Panc1 (cell line): ENCODE measurements at regions not wholly inside any gene's neighbourhood (a gene's known extent, or its start where the extent isn't known, plus 50 kb on each side); places are given as distances from the start of the nearest gene placed in this dataset.

Experiments
- ATAC-seq: fragments of 200-7000 bp; cut with Tn5 transposase; 2 replicates; pipeline ENCODE4 v1.9.1; 2020; ENCODE audit warnings: mild to moderate bottlenecking, moderate library complexity
- BruUV-seq: library from RNA; stranded (reverse); fragments of 400-500 nt; replicated peaks from 2 replicates; lab custom pipeline; 2021; lab: Mats Ljungman, UMichigan
- CTCF ChIA-PET: fragments of 300-600 bp; sonication (Branson Sonifier 250); formaldehyde crosslinking; loops from one replicate; lab custom pipeline; 2022; ENCODE audit warnings: antibody characterized with exemption; lab: Charles Lee
- POLR2A ChIA-PET: fragments of 300-600 bp; sonication (Branson Sonifier 250); formaldehyde crosslinking; loops from one replicate; lab custom pipeline; 2022; ENCODE audit warnings: antibody characterized with exemption; lab: Charles Lee
- DNase-seq: peaks from one replicate; pipeline ENCODE4 v3.0.0-alpha.2; 2010; ENCODE audit warnings: low read depth, low spot score
- H3K27ac ChIP-seq: 2 replicates; pipeline ENCODE4 v1.5.1; 2011; ENCODE audit warnings: mild to moderate bottlenecking, low read length, inconsistent platforms
- H3K27me3 ChIP-seq: fragments of 200-500 bp; sonication (Bioruptor generic); 2 replicates; pipeline ENCODE4 v1.6.0; 2014; ENCODE audit warnings: low read length, inconsistent platforms; ENCODE audit not compliant: control insufficient read depth, insufficient read depth
- H3K36me3 ChIP-seq: fragments of 200-500 bp; sonication (Bioruptor generic); 2 replicates; pipeline ENCODE4 v1.5.1; 2014; ENCODE audit warnings: inconsistent platforms, mild to moderate bottlenecking, low read length, moderate library complexity; ENCODE audit not compliant: control insufficient read depth, insufficient read depth
- H3K4me1 ChIP-seq: 2 replicates; pipeline ENCODE4 v1.5.1; 2011; ENCODE audit warnings: inconsistent platforms, mild to moderate bottlenecking, low read length, moderate library complexity; ENCODE audit not compliant: control insufficient read depth, insufficient read depth
- H3K4me3 ChIP-seq, 2 experiments: 2 replicates each; pipeline ENCODE4 v1.5.1; 2011 to 2012; ENCODE audit warnings: low read depth in 2 of 2, low read length in 2 of 2, mild to moderate bottlenecking in 2 of 2, inconsistent platforms in 1 of 2, moderate library complexity in 1 of 2
- H3K9me3 ChIP-seq: fragments of 200-500 bp; sonication (Bioruptor generic); 2 replicates; pipeline ENCODE4 v1.5.1; 2014; ENCODE audit warnings: low read depth, mild to moderate bottlenecking, inconsistent platforms, low read length, moderate library complexity; ENCODE audit not compliant: control insufficient read depth, insufficient read depth
- POLR2AphosphoS5 ChIP-seq: IDR thresholded peaks from 2 replicates; pipeline ENCODE4 v1.6.1; 2012; ENCODE audit warnings: mild to moderate bottlenecking, low read depth, low read length, moderate library complexity
- SIN3A ChIP-seq: IDR thresholded peaks from 2 replicates; pipeline ENCODE4 v1.6.1; 2012; ENCODE audit warnings: low read depth, mild to moderate bottlenecking, low read length, moderate library complexity, borderline replicate concordance; ENCODE audit not compliant: insufficient read depth
- TCF7L2 ChIP-seq: IDR thresholded peaks from 2 replicates; pipeline ENCODE4 v1.6.1; 2011; ENCODE audit warnings: mild to moderate bottlenecking, low read depth, low read length, inconsistent platforms
- in situ Hi-C: cut with HindIII; loops from 2 replicates; pipeline ENCODE4 v1.10.0; 2016; ENCODE audit warnings: low sequenced_read_pairs, low pct_unique_long_range_greater_than_20kb
- intact Hi-C: fragments of 100-400 bp; cut with micrococcal nuclease; formaldehyde crosslinking; loops from one replicate; pipeline ENCODE4 v1.10.0; 2022; ENCODE audit not compliant: unreplicated experiment
- TF ChIP-seq, protein P1 (sequence below), 2 experiments: IDR thresholded peaks; 2 replicates each; pipeline ENCODE4 v1.6.1; 2011 to 2012; ENCODE audit warnings: low read depth in 2 of 2, control low read depth in 1 of 2, low read length in 1 of 2, mild to moderate bottlenecking in 1 of 2, moderate library complexity in 1 of 2; ENCODE audit not compliant: insufficient read depth in 1 of 2
- TF ChIP-seq, protein P2 (sequence below): fragments of 450-650 bp; IDR thresholded peaks from 2 replicates; pipeline ENCODE4 v1.5.1; 2017; ENCODE audit warnings: mild to moderate bottlenecking

DNA sequence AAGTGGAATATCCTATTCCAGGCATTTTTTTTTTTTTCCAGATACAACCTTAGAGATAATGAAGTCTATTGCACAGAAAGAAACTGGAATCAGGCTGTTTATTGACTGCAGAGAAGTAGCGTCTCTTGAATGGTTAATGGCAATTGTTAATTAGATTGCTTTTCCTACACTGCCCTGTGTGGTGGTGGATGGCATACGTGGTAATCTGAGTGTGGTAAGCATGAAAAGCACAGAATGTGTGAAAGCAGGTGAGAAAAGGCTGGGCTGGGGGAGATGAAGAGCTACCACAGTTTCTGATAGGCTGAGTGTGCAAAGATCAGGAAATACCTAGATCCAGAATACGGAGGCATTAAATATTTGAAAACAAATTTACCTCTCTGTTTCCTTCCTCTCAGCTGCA is 486.3 kb upstream of the TBL1XR1 start:
- Histone ChIP-seq H3K36me3 (no peaks in the 10 kb centered on the region), H3K27ac (no peak overlapping the region), H3K4me1 (no peaks in the 10 kb centered on the region), H3K27me3 (no peaks in the 10 kb centered on the region), H3K9me3 (no peaks in the 10 kb centered on the region), H3K4me3 (no peak overlapping the region)
- intact Hi-C loops, result no loop called here
- no TSS peak for BruUV-seq
- TF ChIP-seq TCF7L2 (no peak), POLR2AphosphoS5 (no peak), SIN3A (no peak)
- TF ChIP-seq, protein P1, sequence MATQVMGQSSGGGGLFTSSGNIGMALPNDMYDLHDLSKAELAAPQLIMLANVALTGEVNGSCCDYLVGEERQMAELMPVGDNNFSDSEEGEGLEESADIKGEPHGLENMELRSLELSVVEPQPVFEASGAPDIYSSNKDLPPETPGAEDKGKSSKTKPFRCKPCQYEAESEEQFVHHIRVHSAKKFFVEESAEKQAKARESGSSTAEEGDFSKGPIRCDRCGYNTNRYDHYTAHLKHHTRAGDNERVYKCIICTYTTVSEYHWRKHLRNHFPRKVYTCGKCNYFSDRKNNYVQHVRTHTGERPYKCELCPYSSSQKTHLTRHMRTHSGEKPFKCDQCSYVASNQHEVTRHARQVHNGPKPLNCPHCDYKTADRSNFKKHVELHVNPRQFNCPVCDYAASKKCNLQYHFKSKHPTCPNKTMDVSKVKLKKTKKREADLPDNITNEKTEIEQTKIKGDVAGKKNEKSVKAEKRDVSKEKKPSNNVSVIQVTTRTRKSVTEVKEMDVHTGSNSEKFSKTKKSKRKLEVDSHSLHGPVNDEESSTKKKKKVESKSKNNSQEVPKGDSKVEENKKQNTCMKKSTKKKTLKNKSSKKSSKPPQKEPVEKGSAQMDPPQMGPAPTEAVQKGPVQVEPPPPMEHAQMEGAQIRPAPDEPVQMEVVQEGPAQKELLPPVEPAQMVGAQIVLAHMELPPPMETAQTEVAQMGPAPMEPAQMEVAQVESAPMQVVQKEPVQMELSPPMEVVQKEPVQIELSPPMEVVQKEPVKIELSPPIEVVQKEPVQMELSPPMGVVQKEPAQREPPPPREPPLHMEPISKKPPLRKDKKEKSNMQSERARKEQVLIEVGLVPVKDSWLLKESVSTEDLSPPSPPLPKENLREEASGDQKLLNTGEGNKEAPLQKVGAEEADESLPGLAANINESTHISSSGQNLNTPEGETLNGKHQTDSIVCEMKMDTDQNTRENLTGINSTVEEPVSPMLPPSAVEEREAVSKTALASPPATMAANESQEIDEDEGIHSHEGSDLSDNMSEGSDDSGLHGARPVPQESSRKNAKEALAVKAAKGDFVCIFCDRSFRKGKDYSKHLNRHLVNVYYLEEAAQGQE (IDR thresholded peaks at IDR 0.05; ENCODE audit: insufficient read depth in 1 of 2, low read depth in 2 of 2, low read length in 1 of 2), result no peak
- TF ChIP-seq, protein P2, sequence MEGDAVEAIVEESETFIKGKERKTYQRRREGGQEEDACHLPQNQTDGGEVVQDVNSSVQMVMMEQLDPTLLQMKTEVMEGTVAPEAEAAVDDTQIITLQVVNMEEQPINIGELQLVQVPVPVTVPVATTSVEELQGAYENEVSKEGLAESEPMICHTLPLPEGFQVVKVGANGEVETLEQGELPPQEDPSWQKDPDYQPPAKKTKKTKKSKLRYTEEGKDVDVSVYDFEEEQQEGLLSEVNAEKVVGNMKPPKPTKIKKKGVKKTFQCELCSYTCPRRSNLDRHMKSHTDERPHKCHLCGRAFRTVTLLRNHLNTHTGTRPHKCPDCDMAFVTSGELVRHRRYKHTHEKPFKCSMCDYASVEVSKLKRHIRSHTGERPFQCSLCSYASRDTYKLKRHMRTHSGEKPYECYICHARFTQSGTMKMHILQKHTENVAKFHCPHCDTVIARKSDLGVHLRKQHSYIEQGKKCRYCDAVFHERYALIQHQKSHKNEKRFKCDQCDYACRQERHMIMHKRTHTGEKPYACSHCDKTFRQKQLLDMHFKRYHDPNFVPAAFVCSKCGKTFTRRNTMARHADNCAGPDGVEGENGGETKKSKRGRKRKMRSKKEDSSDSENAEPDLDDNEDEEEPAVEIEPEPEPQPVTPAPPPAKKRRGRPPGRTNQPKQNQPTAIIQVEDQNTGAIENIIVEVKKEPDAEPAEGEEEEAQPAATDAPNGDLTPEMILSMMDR, result no peak
- ChIA-PET CTCF (interaction anchor here (0.6 kb wide), 1 partner anchor 19 kb away, joined by 6 read pairs; no protein-coding TSS in a partner anchor), POLR2A (no interaction called here)
- ATAC-seq, result no peak
- no peak for DNase-seq
- in situ Hi-C loops, result no loop called here

DNA sequence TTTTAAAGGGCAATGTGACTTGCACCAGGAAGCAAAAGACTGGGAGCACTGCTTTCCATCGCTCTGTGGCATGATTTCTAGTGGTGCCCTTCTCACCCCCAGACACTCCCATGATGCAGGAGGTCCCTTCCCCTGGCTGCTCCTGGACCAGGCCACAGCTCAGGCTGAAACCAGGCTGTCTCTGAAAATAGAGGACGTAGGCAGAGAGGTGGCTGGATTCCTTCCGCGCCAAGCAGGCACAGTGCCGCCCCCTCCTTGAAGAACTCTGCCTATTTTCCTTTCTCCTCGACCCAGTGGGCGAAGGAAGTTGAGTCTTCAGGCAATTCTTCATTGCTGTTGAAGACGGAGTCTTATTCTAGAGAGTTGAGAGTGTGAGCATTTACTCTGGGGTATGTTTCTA is 489.4 kb upstream of the TBL1XR1 start:
- Histone ChIP-seq H3K4me3 (no peak overlapping the region), H3K9me3 (no peaks in the 10 kb centered on the region), H3K27ac (peak overlapping the region; percentile 31; the same call in 1 of the 2 replicates), H3K27me3 (no peaks in the 10 kb centered on the region), H3K36me3 (no peaks in the 10 kb centered on the region), H3K4me1 (no peaks in the 10 kb centered on the region)
- ChIA-PET CTCF (no interaction called here), POLR2A (no interaction called here)
- no TSS peak for BruUV-seq
- intact Hi-C loops, result no loop called here
- TF ChIP-seq, protein P1 (IDR thresholded peaks at IDR 0.05; ENCODE audit: insufficient read depth in 1 of 2, low read depth in 2 of 2, low read length in 1 of 2), result no peak
- no peak for TF ChIP-seq SIN3A
- TF ChIP-seq, protein P2, result no peak
- TF ChIP-seq POLR2AphosphoS5, result no peak
- no peak for TF ChIP-seq TCF7L2
- no peak for ATAC-seq
- no peak for DNase-seq
- in situ Hi-C loops, result no loop called here
